HEK293 (cell line): ENCODE measurements at regions not wholly inside any gene's neighbourhood (a gene's known extent, or its start where the extent isn't known, plus 50 kb on each side); places are given as distances from the start of the nearest gene placed in this dataset.

Source experiments
- CTCF ChIA-PET: fragments of 350-600 bp; formaldehyde crosslinking; extraction: SDS; loops from one replicate; lab custom pipeline; 2021; ENCODE audit warnings: antibody characterized with exemption; lab: Yijun Ruan, JAX
- POLR2A ChIA-PET: fragments of 300-600 bp; formaldehyde crosslinking; extraction: SDS; loops from one replicate; lab custom pipeline; 2020; ENCODE audit warnings: antibody characterized with exemption, inconsistent platforms; lab: Yijun Ruan, JAX
- H3K27ac ChIP-seq: fragments of 200-500 bp; sonication (Bioruptor generic); 2 replicates; pipeline ENCODE4 v1.5.1; 2014; ENCODE audit warnings: low read depth, low read length, control low read depth, inconsistent platforms; ENCODE audit errors: extremely low read depth
- H3K36me3 ChIP-seq, 2 experiments: fragments of 200-500 bp in 1 of 2; sonication (Bioruptor generic) in 1 of 2; 1 replicate in 1 of 2; 2 replicates in 1 of 2; pipeline ENCODE4 v1.5.1; 2014 to 2017; ENCODE audit warnings: inconsistent platforms in 2 of 2, low read length in 2 of 2; ENCODE audit not compliant: control insufficient read depth in 2 of 2, insufficient read depth in 1 of 2
- H3K4me1 ChIP-seq: fragments of 200-500 bp; sonication (Bioruptor generic); 2 replicates; pipeline ENCODE4 v1.5.1; 2014; ENCODE audit warnings: mild to moderate bottlenecking, low read length, inconsistent platforms; ENCODE audit not compliant: control insufficient read depth, insufficient read depth
- H3K4me3 ChIP-seq: 2 replicates; pipeline ENCODE4 v1.5.1; 2011; ENCODE audit warnings: low read depth, mild to moderate bottlenecking, control low read depth, low read length, moderate library complexity
- H3K9me3 ChIP-seq: fragments of 200-500 bp; sonication (Bioruptor generic); 2 replicates; pipeline ENCODE4 v1.5.1; 2014; ENCODE audit warnings: low read depth, low read length, inconsistent platforms; ENCODE audit not compliant: control insufficient read depth, insufficient read depth
- AEBP2 ChIP-seq: fragments of 450-650 bp; formaldehyde crosslinking; IDR thresholded peaks from 2 replicates; pipeline ENCODE4 v1.5.1; 2016; ENCODE audit warnings: missing biosample characterization, missing genetic modification characterization, borderline replicate concordance
- EGR2 ChIP-seq: fragments of 450-650 bp; formaldehyde crosslinking; IDR thresholded peaks from 2 replicates; pipeline ENCODE4 v1.5.1; 2016; ENCODE audit warnings: low read depth, missing biosample characterization, missing genetic modification characterization
- GLIS1 ChIP-seq: fragments of 450-650 bp; formaldehyde crosslinking; IDR thresholded peaks from 2 replicates; pipeline ENCODE4 v1.5.1; 2016; ENCODE audit warnings: missing biosample characterization, missing genetic modification characterization
- HOXA7 ChIP-seq: sonication (generic); formaldehyde crosslinking; IDR thresholded peaks from 2 replicates; pipeline ENCODE4 v1.8.1; 2022; ENCODE audit warnings: missing genetic modification reagents, borderline replicate concordance
- HOXD13 ChIP-seq: sonication (generic); formaldehyde crosslinking; IDR thresholded peaks from 2 replicates; pipeline ENCODE4 v1.8.0; 2022; ENCODE audit warnings: missing genetic modification reagents, borderline replicate concordance
- KLF16 ChIP-seq: fragments of 450-650 bp; formaldehyde crosslinking; IDR thresholded peaks from 2 replicates; pipeline ENCODE4 v1.5.1; 2017; ENCODE audit warnings: missing biosample characterization, missing genetic modification characterization
- ZBTB11 ChIP-seq: fragments of 450-650 bp; formaldehyde crosslinking; conservative IDR thresholded peaks from 2 replicates; pipeline ENCODE4 v1.5.1; 2016; ENCODE audit warnings: low read depth, missing biosample characterization, missing genetic modification characterization
- ZBTB8A ChIP-seq: fragments of 450-650 bp; formaldehyde crosslinking; IDR thresholded peaks from 2 replicates; pipeline ENCODE4 v1.5.1; 2016; ENCODE audit warnings: missing biosample characterization, missing genetic modification characterization
- ZNF146 ChIP-seq: fragments of 450-650 bp; formaldehyde crosslinking; IDR thresholded peaks from 2 replicates; pipeline ENCODE4 v1.5.1; 2016; ENCODE audit warnings: missing biosample characterization, missing genetic modification characterization
- ZNF23 ChIP-seq: fragments of 450-650 bp; formaldehyde crosslinking; IDR thresholded peaks from 2 replicates; pipeline ENCODE4 v1.5.1; 2016; ENCODE audit warnings: missing biosample characterization, missing genetic modification characterization, borderline replicate concordance
- ZNF280C ChIP-seq: fragments of 450-650 bp; formaldehyde crosslinking; IDR thresholded peaks from 2 replicates; pipeline ENCODE4 v1.5.1; 2016; ENCODE audit warnings: missing biosample characterization, missing genetic modification characterization
- ZNF302 ChIP-seq: fragments of 450-650 bp; formaldehyde crosslinking; IDR thresholded peaks from 2 replicates; pipeline ENCODE4 v1.5.1; 2016; ENCODE audit warnings: missing biosample characterization, missing genetic modification characterization, low read depth
- ZNF362 ChIP-seq: fragments of 450-650 bp; formaldehyde crosslinking; IDR thresholded peaks from 2 replicates; pipeline ENCODE4 v1.5.1; 2016; ENCODE audit warnings: missing biosample characterization, missing genetic modification characterization
- ZNF514 ChIP-seq: fragments of 450-650 bp; formaldehyde crosslinking; IDR thresholded peaks from 2 replicates; pipeline ENCODE4 v1.5.1; 2016; ENCODE audit warnings: missing biosample characterization, missing genetic modification characterization
- ZNF529 ChIP-seq: fragments of 450-650 bp; formaldehyde crosslinking; IDR thresholded peaks from 2 replicates; pipeline ENCODE4 v1.5.1; 2017; ENCODE audit warnings: missing genetic modification characterization, missing biosample characterization; ENCODE audit not compliant: insufficient replicate concordance
- ZNF544 ChIP-seq: fragments of 450-650 bp; formaldehyde crosslinking; IDR thresholded peaks from 2 replicates; pipeline ENCODE4 v1.5.0; 2017; ENCODE audit warnings: missing biosample characterization, missing genetic modification characterization
- ZNF558 ChIP-seq: fragments of 450-650 bp; formaldehyde crosslinking; IDR thresholded peaks from 2 replicates; pipeline ENCODE4 v1.5.1; 2016; ENCODE audit warnings: missing biosample characterization, missing genetic modification characterization
- ZNF777 ChIP-seq: fragments of 450-650 bp; formaldehyde crosslinking; IDR thresholded peaks from 2 replicates; pipeline ENCODE4 v1.5.1; 2017; ENCODE audit warnings: missing biosample characterization, missing genetic modification characterization, borderline replicate concordance
- ZNF785 ChIP-seq: fragments of 450-650 bp; formaldehyde crosslinking; IDR thresholded peaks from 2 replicates; pipeline ENCODE4 v1.5.1; 2016; ENCODE audit warnings: missing biosample characterization, missing genetic modification characterization
- TF ChIP-seq, protein P1 (sequence below): fragments of 450-650 bp; formaldehyde crosslinking; IDR thresholded peaks from 2 replicates; pipeline ENCODE4 v1.5.1; 2016; ENCODE audit warnings: missing biosample characterization, missing genetic modification characterization

- H3K36me3 ChIP-seq = no peaks in the 10 kb centered on the region
- no peak overlapping the region for H3K4me3 ChIP-seq
- no peaks in the 10 kb centered on the region for H3K9me3 ChIP-seq
- H3K4me1 ChIP-seq = no peaks in the 10 kb centered on the region
- TF ChIP-seq HOXD13 (no peak), ZNF558 (no peak), ZNF302 (tag by site-specific recombination) (no peak), ZNF777 (tag by site-specific recombination) (no peak), ZNF544 (tag by site-specific recombination) (no peak), ZNF514 (no peak), KLF16 (tag by site-specific recombination) (no peak), ZBTB8A (tag by site-specific recombination) (no peak), AEBP2 (no peak), HOXA7 (CRISPR knock-in tag) (no peak), EGR2 (no peak), ZNF280C (tag by site-specific recombination) (no peak), ZBTB11 (no peak), ZNF785 (tag by site-specific recombination) (no peak), GLIS1 (no peak), ZNF529 (no peak), ZNF23 (tag by site-specific recombination) (no peak), ZNF362 (tag by site-specific recombination) (no peak), ZNF146 (tag by site-specific recombination) (no peak)
- TF ChIP-seq, protein P1, sequence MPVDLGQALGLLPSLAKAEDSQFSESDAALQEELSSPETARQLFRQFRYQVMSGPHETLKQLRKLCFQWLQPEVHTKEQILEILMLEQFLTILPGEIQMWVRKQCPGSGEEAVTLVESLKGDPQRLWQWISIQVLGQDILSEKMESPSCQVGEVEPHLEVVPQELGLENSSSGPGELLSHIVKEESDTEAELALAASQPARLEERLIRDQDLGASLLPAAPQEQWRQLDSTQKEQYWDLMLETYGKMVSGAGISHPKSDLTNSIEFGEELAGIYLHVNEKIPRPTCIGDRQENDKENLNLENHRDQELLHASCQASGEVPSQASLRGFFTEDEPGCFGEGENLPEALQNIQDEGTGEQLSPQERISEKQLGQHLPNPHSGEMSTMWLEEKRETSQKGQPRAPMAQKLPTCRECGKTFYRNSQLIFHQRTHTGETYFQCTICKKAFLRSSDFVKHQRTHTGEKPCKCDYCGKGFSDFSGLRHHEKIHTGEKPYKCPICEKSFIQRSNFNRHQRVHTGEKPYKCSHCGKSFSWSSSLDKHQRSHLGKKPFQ (tag by site-specific recombination) = no peak
- CTCF ChIA-PET = no interaction called here
- POLR2A ChIA-PET = no interaction called here
- no peak overlapping the region for H3K27ac ChIP-seq
These were observed 101.6 kb downstream of the ARL6IP6 start for GRCh38 chr2:152820048-152820447.
